ENCODE measurements at regions not wholly inside any gene's neighbourhood (a gene's known extent, or its start where the extent isn't known, plus 50 kb on each side); places are given as distances from the start of the nearest gene placed in this dataset.

GRCh38 chr6:99145738-99146137 is 198.0 kb upstream of the FBXL4 start:
- intact Hi-C loops (cut with micrococcal nuclease; ENCODE audit: unreplicated experiment) = no loop called here
- WGBS (ENCODE audit: low lambda C conversion rate) = 33% methylated on average over 3 of the region's 3 CpGs
- Histone ChIP-seq H3K36me3 (replicated peaks in 1 of 2; ENCODE audit: control insufficient read depth in 1 of 2, insufficient read depth in 2 of 2, low read length in 2 of 2) (no peaks in the 10 kb centered on the region), H3K79me2 (ENCODE audit: insufficient read depth, low read length) (no peaks in the 10 kb centered on the region), H3K4me2 (ENCODE audit: low read depth, low read length) (no peak overlapping the region), H3K9me3 (ENCODE audit: low read length) (no peaks in the 10 kb centered on the region), H3K4me3 (replicated peaks in 1 of 3; ENCODE audit: insufficient read depth in 1 of 3, low read depth in 2 of 3, low read length in 3 of 3) (no peak overlapping the region), H3K27me3 (ENCODE audit: control insufficient read depth in 1 of 2, insufficient read depth in 2 of 2, low read length in 2 of 2) (peaks cover 0 to under 1% of the 10 kb centered on the region in 2 experiments; a peak in 1 of 5 replicates), H3K9ac (ENCODE audit: insufficient read depth, low read depth, low read length) (no peak overlapping the region), H3K27ac (ENCODE audit: extremely low read length, insufficient read depth, low read length) (no peak overlapping the region), H3K4me1 (ENCODE audit: insufficient read depth, low read length) (no peaks in the 10 kb centered on the region), H2AFZ (ENCODE audit: low read length) (no peak overlapping the region), H4K20me1 (ENCODE audit: insufficient read depth, low read length) (no peaks in the 10 kb centered on the region)
- DNase-seq (ENCODE audit: low spot score) (no peak), FAIRE-seq (no peak), ATAC-seq (no peak)
- ChIA-PET POLR2A (no interaction called here), CTCF (ENCODE audit: low intra/inter-chr PET ratio, low total read pairs) (no interaction called here)
- in situ Hi-C loops (cut with HindIII; ENCODE audit: extremely low pct_ligation_motif_present, low pct_unique_long_range_greater_than_20kb) = no loop called here
- BruUV-seq (replicated peaks) = no TSS peak
- TF ChIP-seq ELF3 (CRISPR knock-in tag; IDR thresholded peaks at IDR 0.05) (no peak), MEIS1 (CRISPR knock-in tag; IDR thresholded peaks at IDR 0.05; ENCODE audit: borderline replicate concordance) (no peak), ZNF10 (CRISPR knock-in tag; IDR thresholded peaks at IDR 0.05; ENCODE audit: borderline replicate concordance, low read depth) (no peak), ELF4 (CRISPR knock-in tag; IDR thresholded peaks at IDR 0.05; ENCODE audit: borderline replicate concordance) (no peak), ZNF883 (CRISPR knock-in tag; IDR thresholded peaks at IDR 0.05; ENCODE audit: not compliant biosample characterization) (no peak), AGO1 (IDR thresholded peaks at IDR 0.05; ENCODE audit: low read depth, low read length, poor library complexity, severe bottlenecking) (no peak), POGK (CRISPR knock-in tag; conservative IDR thresholded peaks at IDR 0.05) (no peak), CENPBD1 (CRISPR knock-in tag; IDR thresholded peaks at IDR 0.05; ENCODE audit: borderline replicate concordance, low read depth) (no peak), HES4 (CRISPR knock-in tag; IDR thresholded peaks at IDR 0.05; ENCODE audit: borderline replicate concordance) (no peak), EHMT2 (IDR thresholded peaks at IDR 0.05; ENCODE audit: borderline replicate concordance, low read depth, low read length) (no peak), ZNF446 (CRISPR knock-in tag; IDR thresholded peaks at IDR 0.05) (no peak), ZNF550 (CRISPR knock-in tag; IDR thresholded peaks at IDR 0.05; ENCODE audit: borderline replicate concordance) (no peak), ZFX (CRISPR knock-in tag; IDR thresholded peaks at IDR 0.05; ENCODE audit: low read depth) (no peak), HNF1A (IDR thresholded peaks at IDR 0.05; ENCODE audit: low read depth) (no peak), HNF1A (CRISPR knock-in tag; IDR thresholded peaks at IDR 0.05; ENCODE audit: borderline replicate concordance) (no peak), MLX (CRISPR knock-in tag; IDR thresholded peaks at IDR 0.05) (no peak), ZNF775 (CRISPR knock-in tag; IDR thresholded peaks at IDR 0.05; ENCODE audit: borderline replicate concordance) (no peak), ZNF230 (CRISPR knock-in tag; IDR thresholded peaks at IDR 0.05) (no peak), CHD4 (IDR thresholded peaks at IDR 0.05; ENCODE audit: borderline replicate concordance, low read length) (no peak)
